A549 (cell line): ENCODE measurements at regions not wholly inside any gene's neighbourhood (a gene's known extent, or its start where the extent isn't known, plus 50 kb on each side); places are given as distances from the start of the nearest gene placed in this dataset.

Source experiments
- CEBPB ChIP-seq, 2 experiments: fragments of >200 bp in 1 of 2; sonication (Bioruptor Twin) in 1 of 2; formaldehyde crosslinking in 1 of 2; IDR thresholded peaks; 2 replicates each; pipeline ENCODE4 v1.6.1; 2012 to 2016
- JUNB ChIP-seq: fragments of >200 bp; sonication (Bioruptor Twin); formaldehyde crosslinking; IDR thresholded peaks from 2 replicates; pipeline ENCODE4 v1.6.1; 2016
- MAFK ChIP-seq: fragments of 450-650 bp; IDR thresholded peaks from 2 replicates; pipeline ENCODE4 v1.6.1; 2014; ENCODE audit not compliant: partially characterized antibody
- POLR2A ChIP-seq: IDR thresholded peaks from 2 replicates; pipeline ENCODE4 v1.6.1; 2012; ENCODE audit warnings: mild to moderate bottlenecking, low read length
- RARB ChIP-seq: fragments of 250-450 bp; sonication (Bioruptor Pico); IDR thresholded peaks from 2 replicates; pipeline ENCODE4 v1.8.0; 2021; ENCODE audit warnings: mild to moderate bottlenecking, moderate library complexity
- RCOR1 ChIP-seq: fragments of 150-350 bp; IDR thresholded peaks from 2 replicates; pipeline ENCODE4 v1.6.1; 2014; ENCODE audit warnings: antibody characterized with exemption, low read length, low read depth
- TF ChIP-seq, protein P1 (sequence below): fragments of >200 bp; sonication (Bioruptor Twin); formaldehyde crosslinking; IDR thresholded peaks from 3 replicates; pipeline ENCODE4 v1.5.1; 2016

DNA sequence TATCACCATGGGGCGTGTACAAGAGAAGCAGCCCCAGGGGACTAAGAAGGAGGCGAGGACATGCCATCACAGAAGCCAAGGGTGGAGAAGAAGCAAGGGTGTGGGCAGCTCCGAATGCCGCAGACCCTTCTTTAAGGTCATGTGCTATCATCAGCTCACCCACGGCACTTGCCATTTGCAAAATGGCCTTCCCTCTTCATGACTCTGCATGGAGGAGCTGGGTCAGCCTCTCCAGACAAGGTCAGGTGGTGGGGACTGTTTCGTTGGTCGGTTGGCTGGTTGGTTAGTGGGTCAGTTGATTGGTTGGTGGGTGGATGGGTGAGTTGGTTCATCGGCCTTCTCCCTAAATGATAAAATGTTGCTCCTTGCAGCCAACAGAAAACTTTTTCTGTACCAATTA, 622.5 kb downstream of the TBC1D22A start:
- TF ChIP-seq POLR2A (no peak), MAFK (no peak), RARB (no peak), CEBPB (IDR thresholded peaks at IDR 0.05) (no peak), RCOR1 (no peak), JUNB (no peak)
- TF ChIP-seq, protein P1, sequence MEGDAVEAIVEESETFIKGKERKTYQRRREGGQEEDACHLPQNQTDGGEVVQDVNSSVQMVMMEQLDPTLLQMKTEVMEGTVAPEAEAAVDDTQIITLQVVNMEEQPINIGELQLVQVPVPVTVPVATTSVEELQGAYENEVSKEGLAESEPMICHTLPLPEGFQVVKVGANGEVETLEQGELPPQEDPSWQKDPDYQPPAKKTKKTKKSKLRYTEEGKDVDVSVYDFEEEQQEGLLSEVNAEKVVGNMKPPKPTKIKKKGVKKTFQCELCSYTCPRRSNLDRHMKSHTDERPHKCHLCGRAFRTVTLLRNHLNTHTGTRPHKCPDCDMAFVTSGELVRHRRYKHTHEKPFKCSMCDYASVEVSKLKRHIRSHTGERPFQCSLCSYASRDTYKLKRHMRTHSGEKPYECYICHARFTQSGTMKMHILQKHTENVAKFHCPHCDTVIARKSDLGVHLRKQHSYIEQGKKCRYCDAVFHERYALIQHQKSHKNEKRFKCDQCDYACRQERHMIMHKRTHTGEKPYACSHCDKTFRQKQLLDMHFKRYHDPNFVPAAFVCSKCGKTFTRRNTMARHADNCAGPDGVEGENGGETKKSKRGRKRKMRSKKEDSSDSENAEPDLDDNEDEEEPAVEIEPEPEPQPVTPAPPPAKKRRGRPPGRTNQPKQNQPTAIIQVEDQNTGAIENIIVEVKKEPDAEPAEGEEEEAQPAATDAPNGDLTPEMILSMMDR, result no peak
